ENCODE measurements at regions not wholly inside any gene's neighbourhood (a gene's known extent, or its start where the extent isn't known, plus 50 kb on each side); places are given as distances from the start of the nearest gene placed in this dataset.
A peak's percentile ranks its signal among the peaks of the same experiment; 100 is the strongest.

DNA sequence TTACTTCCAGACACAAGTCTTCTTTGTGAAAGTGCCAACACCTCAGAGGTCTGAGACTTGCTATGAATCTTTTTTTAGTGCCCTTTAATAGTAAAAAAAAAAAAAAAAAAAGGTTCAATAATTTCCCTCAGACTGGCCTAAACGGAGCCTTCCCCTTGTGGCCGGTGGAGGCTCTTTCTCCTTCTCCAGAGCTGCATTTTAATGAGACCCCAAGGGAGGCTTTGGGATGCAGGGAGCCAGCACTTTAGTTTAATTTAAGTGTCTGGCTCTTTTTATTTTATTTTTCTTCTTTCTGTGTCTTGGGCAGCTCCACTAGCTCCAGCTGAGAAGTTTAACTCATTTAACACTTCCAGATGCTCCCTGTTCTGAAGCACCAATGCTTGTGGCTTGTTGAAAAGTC lies 67.8 kb upstream of the MAPK4 start:
- no peak for DNase-seq

DNA sequence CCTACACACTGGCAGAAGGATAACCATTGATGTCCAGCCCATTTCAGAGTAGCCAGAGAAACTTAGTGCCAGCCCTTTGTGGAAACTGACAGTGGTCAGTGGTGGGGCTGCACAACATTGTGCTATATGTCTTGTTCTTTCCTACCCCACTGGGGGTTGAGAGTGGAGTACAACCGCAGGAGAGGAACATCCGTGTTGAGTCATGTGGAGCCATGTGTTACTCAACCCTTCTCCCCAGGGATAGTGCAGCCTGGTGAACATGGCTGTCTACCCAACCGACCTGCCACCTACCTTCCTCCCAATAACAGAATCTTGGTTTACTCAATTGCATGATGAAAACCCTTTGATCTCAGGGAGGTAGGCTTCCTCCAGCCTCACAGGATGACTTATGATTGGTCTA lies 65.3 kb upstream of the MAPK4 start:
- no peak for DNase-seq

DNA sequence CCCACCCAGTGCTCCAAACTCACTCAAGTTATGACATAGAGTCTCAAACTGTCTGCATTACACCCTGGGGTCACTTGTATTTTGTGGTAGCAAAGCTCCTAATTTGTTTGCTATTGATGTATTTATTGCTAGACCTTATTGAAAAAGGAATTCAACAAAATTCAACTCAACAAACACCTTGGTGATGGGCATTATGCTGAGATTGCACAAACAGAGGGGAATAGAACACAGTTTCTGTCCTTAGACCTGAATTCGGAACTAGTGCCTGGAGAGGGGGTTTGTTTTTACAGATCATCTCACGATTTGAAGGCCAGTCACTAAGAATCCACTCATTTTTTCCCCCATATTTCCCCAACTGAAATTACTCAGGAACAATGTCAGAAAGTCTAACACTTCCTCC lies 53.5 kb upstream of the MAPK4 start:
- DNase-seq = no peak

DNA sequence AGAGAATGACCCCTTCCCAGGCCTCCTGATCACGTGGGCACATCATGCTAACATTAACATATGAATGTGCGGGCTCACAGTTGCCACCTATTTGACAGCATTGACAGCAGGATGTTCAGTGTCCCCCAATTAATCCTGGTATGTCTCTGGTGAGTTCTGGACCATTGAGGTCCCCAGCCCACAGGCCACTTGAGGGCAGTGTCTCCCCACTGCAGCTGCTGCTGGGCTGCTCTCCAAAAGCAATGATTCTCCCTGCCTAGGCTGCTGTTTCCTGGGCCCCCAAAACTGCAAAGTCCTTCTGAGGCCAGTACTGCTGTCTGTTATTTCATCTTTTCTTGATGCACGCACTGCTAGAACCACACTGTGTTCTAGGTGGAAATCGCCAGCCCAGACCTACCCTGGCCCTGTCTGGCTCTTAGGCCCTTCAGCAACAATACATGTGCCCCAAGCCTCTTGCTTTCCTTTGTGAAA lies 52.7 kb upstream of the MAPK4 start:
- peak; percentile 5 for DNase-seq

DNA sequence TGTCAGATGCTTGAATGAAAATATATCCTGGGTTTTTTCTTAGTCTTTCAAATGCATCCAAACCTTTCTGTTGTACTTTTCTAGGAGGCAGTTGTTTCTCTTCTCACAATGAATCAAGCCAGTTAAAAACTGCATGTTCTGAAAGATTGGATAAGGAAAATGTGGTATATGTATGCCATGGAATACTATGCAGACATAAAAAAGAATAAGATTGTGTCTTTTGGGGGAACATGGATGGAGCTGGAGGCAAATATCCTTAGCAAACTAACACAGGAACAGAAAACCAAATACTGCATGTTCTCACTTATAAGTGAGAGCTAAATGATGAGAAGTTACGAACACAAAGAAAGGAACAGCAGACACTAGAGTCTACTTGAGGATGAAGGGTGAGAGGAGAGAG lies 51.7 kb upstream of the MAPK4 start:
- no peak for DNase-seq

DNA sequence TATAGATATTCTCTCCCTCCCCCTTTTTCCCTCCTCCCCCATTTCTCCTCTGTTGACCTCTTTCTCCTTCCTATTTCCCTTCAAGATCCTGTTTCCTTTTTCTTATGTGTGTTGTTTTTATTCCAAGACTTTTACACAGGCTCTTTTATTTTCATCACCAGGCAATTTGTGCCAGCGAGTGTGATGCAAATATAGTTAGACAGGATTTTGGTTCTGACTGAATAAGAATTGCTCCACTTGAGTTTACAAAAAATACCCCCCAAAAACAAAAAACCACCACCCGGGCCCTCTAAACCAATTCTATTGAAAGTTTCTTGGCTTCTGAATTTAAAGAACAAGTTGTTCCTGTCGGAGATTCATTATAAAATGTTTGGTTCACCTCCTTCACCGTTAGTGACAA lies 50.9 kb upstream of the MAPK4 start:
- no peak for DNase-seq
